GM12878 (cell line): ENCODE measurements at regions not wholly inside any gene's neighbourhood (a gene's known extent, or its start where the extent isn't known, plus 50 kb on each side); places are given as distances from the start of the nearest gene placed in this dataset.
A peak's percentile ranks its signal among the peaks of the same experiment; 100 is the strongest.
"Not testable (repeated sequence)": the region's sequence is repeated elsewhere in the genome, so short reads cannot be mapped to it uniquely, and the experiment has no call there.

ENCODE experiments used
- ATAC-seq: fragments of 200-7000 bp; cut with Tn5 transposase; 3 replicates; pipeline ENCODE4 v1.9.1; 2020; ENCODE audit warnings: mild to moderate bottlenecking, moderate library complexity
- BruUV-seq: library from RNA; stranded (reverse); fragments of 400-500 nt; replicated peaks from 2 replicates; lab custom pipeline; 2021; lab: Mats Ljungman, UMichigan
- CTCF ChIA-PET: fragments of 300-600 bp; sonication (Branson Sonifier 250); formaldehyde crosslinking; extraction: SDS; loops from one replicate; lab custom pipeline; 2021; ENCODE audit warnings: inconsistent platforms; lab: Yijun Ruan, JAX
- POLR2A ChIA-PET: fragments of 350-600 bp; formaldehyde crosslinking; extraction: SDS; loops from one replicate; lab custom pipeline; 2021; ENCODE audit warnings: inconsistent platforms; lab: Charles Lee
- RAD21 ChIA-PET: fragments of 300-600 bp; sonication (Branson Sonifier 250); formaldehyde crosslinking; loops from one replicate; lab custom pipeline; 2023; ENCODE audit warnings: antibody characterized with exemption; ENCODE audit not compliant: unreplicated experiment; lab: Charles Lee
- SMC1A ChIA-PET: fragments of 300-600 bp; sonication (Branson Sonifier 250); formaldehyde crosslinking; loops from one replicate; lab custom pipeline; 2023; ENCODE audit not compliant: unreplicated experiment, uncharacterized antibody; lab: Charles Lee
- DNase-seq: peaks from one replicate; pipeline ENCODE4 v3.0.0-alpha.2; 2011; ENCODE audit warnings: low read depth, low spot score
- FAIRE-seq: peaks from 3 replicates; lab custom pipeline; 2011; peaks lifted over from hg19 to GRCh38; lab: Jason Lieb, UNC
- H2AFZ ChIP-seq: 2 replicates; pipeline ENCODE4 v1.6.0; 2011; ENCODE audit warnings: low read depth, low read length, control low read depth; ENCODE audit not compliant: control insufficient read depth
- H3K27ac ChIP-seq: 2 replicates; pipeline ENCODE4 v1.5.1; 2011; ENCODE audit warnings: control low read depth; ENCODE audit not compliant: control insufficient read depth, insufficient read depth
- H3K27me3 ChIP-seq, 2 experiments: replicated peaks in 1 of 2; 2 replicates each; pipeline versions ENCODE4 v1.6.0 to v1.6.1; 2011; ENCODE audit warnings: low read length in 1 of 2; ENCODE audit not compliant: control insufficient read depth in 2 of 2, insufficient read depth in 2 of 2
- H3K36me3 ChIP-seq, 2 experiments: 2 replicates each; pipeline ENCODE4 v1.5.1; 2011; ENCODE audit warnings: low read length in 1 of 2; ENCODE audit not compliant: control insufficient read depth in 2 of 2, insufficient read depth in 2 of 2
- H3K4me1 ChIP-seq: 2 replicates; pipeline ENCODE4 v1.6.1; 2011; ENCODE audit warnings: mild to moderate bottlenecking, low read length, moderate library complexity, mixed read lengths; ENCODE audit not compliant: control insufficient read depth, insufficient read depth
- H3K4me2 ChIP-seq: 2 replicates; pipeline ENCODE4 v1.6.0; 2011; ENCODE audit warnings: control low read depth; ENCODE audit not compliant: control insufficient read depth, insufficient read depth
- H3K4me3 ChIP-seq: fragments of 200-600 bp; sonication (generic); 2 replicates; pipeline ENCODE4 v1.5.1; 2016
- H3K79me2 ChIP-seq: 2 replicates; pipeline ENCODE4 v1.6.0; 2011; ENCODE audit warnings: low read length; ENCODE audit not compliant: control insufficient read depth, insufficient read depth
- H3K9ac ChIP-seq: 2 replicates; pipeline ENCODE4 v1.8.0; 2011; ENCODE audit warnings: low read length, control low read depth, mixed read lengths; ENCODE audit not compliant: control insufficient read depth, insufficient read depth
- H3K9me3 ChIP-seq: replicated peaks from 3 replicates; pipeline ENCODE4 v1.5.1; 2011; ENCODE audit warnings: mild to moderate bottlenecking, low read length; ENCODE audit not compliant: control insufficient read depth, insufficient read depth
- H4K20me1 ChIP-seq: 2 replicates; pipeline ENCODE4 v1.6.0; 2011; ENCODE audit not compliant: control insufficient read depth, insufficient read depth
- CHD2 ChIP-seq: IDR thresholded peaks from 2 replicates; pipeline ENCODE4 v1.6.1; 2011; ENCODE audit warnings: low read depth, low read length, improper control_type of control experiment, borderline replicate concordance
- FOS ChIP-seq: IDR thresholded peaks from 3 replicates; pipeline ENCODE4 v1.6.1; 2011; ENCODE audit warnings: borderline replicate concordance; ENCODE audit not compliant: insufficient read length; ENCODE audit errors: extremely low read depth
- JUNB ChIP-seq: IDR thresholded peaks from 2 replicates; pipeline ENCODE4 v1.6.1; 2016; ENCODE audit warnings: antibody characterized with exemption, mild to moderate bottlenecking
- MYB ChIP-seq: fragments of 150-350 bp; IDR thresholded peaks from 2 replicates; pipeline ENCODE4 v1.6.1; 2014; ENCODE audit warnings: mild to moderate bottlenecking, low read depth, low read length, borderline replicate concordance
- NFXL1 ChIP-seq: fragments of 450-650 bp; IDR thresholded peaks from 2 replicates; pipeline ENCODE4 v1.6.1; 2017; ENCODE audit warnings: antibody characterized with exemption, mild to moderate bottlenecking, borderline replicate concordance
- POLR2A ChIP-seq: IDR thresholded peaks from 2 replicates; pipeline ENCODE4 v1.6.1; 2011; ENCODE audit warnings: low read depth, mild to moderate bottlenecking, low read length
- SMC3 ChIP-seq: IDR thresholded peaks from 2 replicates; pipeline ENCODE4 v1.6.1; 2011; ENCODE audit warnings: low read length, improper control_type of control experiment, borderline replicate concordance
- WRNIP1 ChIP-seq: IDR thresholded peaks from 2 replicates; pipeline ENCODE4 v1.6.1; 2011; ENCODE audit warnings: low read depth, low read length, improper control_type of control experiment, borderline replicate concordance
- YBX1 ChIP-seq: fragments of 450-650 bp; IDR thresholded peaks from 2 replicates; pipeline ENCODE4 v1.6.1; 2016; ENCODE audit warnings: antibody characterized with exemption
- WGBS: methylation state at CpG from one replicate; pipeline ENCODE4 v1.1.6; 2016; ENCODE audit warnings: low lambda C conversion rate; ENCODE audit not compliant: insufficient replicate concordance, insufficient coverage; ENCODE audit errors: missing lambda C conversion rate; 5-methylcytosine and 5-hydroxymethylcytosine counted together
- in situ Hi-C: fragments of 300-500 bp; cut with MboI; formaldehyde crosslinking; loops from 9 replicates; pipeline ENCODE4 v1.14.3; 2018; ENCODE audit warnings: mixed read lengths
- intact Hi-C: fragments of 100-400 bp; cut with micrococcal nuclease; formaldehyde crosslinking; loops from one replicate; pipeline ENCODE4 v1.14.2; 2022; ENCODE audit not compliant: unreplicated experiment
- TF ChIP-seq, protein P1 (sequence below): fragments of 450-650 bp; IDR thresholded peaks from 2 replicates; pipeline ENCODE4 v1.6.1; 2017; ENCODE audit warnings: mild to moderate bottlenecking, moderate library complexity
- TF ChIP-seq, protein P2 (sequence below): IDR thresholded peaks from 2 replicates; pipeline ENCODE4 v1.6.1; 2012; ENCODE audit warnings: mild to moderate bottlenecking, low read depth, low read length

DNA sequence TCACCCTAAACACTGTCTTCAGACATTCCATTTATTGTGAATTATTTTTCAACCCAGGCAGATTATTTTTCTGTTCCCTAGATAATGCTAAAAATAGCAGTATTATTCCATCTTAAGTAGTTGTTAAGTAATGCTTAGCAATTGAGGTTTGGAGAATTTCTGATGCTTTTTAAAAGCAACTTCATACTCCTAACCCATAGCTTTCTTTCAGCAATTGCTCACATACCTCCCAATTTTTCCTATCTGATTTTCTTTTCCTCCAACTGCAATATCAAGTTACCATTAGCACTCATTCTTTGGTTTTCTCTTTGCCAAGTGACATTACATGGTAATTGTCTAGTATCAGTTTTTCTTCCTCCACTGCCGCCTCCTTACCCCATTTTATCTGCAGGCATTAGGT is 104.7 kb downstream of the GPR85 start:
- CTCF ChIA-PET = no interaction called here
- no peak overlapping the region for H3K4me3 ChIP-seq
- no peaks in the 10 kb centered on the region for H4K20me1 ChIP-seq
- ATAC-seq (peak; percentile 33), FAIRE-seq (no peak), DNase-seq (no peak)
- 32% methylated on average over 1 of the region's 1 CpG for WGBS
- no peaks in the 10 kb centered on the region for H3K36me3 ChIP-seq
- POLR2A ChIA-PET = no interaction called here
- H3K4me1 ChIP-seq = peaks cover 8% of the 10 kb centered on the region
- RAD21 ChIA-PET = no interaction called here
- SMC1A ChIA-PET = no interaction called here
- in situ Hi-C loops = no loop called here
- 0 out of 2 replicates have a peak overlapping the region, but pooled peaks have one; percentile 33 for H3K4me2 ChIP-seq
- H3K79me2 ChIP-seq = no peaks in the 10 kb centered on the region
- intact Hi-C loops = no loop called here
- no peaks in the 10 kb centered on the region for H3K27me3 ChIP-seq
- H3K9ac ChIP-seq = no peak overlapping the region
- no TSS peak for BruUV-seq
- H3K27ac ChIP-seq = 0 out of 2 replicates have a peak overlapping the region, but pooled peaks have one; percentile 10
- TF ChIP-seq POLR2A = no peak
- no peak for TF ChIP-seq SMC3
- TF ChIP-seq, protein P1, sequence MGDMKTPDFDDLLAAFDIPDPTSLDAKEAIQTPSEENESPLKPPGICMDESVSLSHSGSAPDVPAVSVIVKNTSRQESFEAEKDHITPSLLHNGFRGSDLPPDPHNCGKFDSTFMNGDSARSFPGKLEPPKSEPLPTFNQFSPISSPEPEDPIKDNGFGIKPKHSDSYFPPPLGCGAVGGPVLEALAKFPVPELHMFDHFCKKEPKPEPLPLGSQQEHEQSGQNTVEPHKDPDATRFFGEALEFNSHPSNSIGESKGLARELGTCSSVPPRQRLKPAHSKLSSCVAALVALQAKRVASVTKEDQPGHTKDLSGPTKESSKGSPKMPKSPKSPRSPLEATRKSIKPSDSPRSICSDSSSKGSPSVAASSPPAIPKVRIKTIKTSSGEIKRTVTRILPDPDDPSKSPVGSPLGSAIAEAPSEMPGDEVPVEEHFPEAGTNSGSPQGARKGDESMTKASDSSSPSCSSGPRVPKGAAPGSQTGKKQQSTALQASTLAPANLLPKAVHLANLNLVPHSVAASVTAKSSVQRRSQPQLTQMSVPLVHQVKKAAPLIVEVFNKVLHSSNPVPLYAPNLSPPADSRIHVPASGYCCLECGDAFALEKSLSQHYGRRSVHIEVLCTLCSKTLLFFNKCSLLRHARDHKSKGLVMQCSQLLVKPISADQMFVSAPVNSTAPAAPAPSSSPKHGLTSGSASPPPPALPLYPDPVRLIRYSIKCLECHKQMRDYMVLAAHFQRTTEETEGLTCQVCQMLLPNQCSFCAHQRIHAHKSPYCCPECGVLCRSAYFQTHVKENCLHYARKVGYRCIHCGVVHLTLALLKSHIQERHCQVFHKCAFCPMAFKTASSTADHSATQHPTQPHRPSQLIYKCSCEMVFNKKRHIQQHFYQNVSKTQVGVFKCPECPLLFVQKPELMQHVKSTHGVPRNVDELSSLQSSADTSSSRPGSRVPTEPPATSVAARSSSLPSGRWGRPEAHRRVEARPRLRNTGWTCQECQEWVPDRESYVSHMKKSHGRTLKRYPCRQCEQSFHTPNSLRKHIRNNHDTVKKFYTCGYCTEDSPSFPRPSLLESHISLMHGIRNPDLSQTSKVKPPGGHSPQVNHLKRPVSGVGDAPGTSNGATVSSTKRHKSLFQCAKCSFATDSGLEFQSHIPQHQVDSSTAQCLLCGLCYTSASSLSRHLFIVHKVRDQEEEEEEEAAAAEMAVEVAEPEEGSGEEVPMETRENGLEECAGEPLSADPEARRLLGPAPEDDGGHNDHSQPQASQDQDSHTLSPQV = no peak
- TF ChIP-seq, protein P2, sequence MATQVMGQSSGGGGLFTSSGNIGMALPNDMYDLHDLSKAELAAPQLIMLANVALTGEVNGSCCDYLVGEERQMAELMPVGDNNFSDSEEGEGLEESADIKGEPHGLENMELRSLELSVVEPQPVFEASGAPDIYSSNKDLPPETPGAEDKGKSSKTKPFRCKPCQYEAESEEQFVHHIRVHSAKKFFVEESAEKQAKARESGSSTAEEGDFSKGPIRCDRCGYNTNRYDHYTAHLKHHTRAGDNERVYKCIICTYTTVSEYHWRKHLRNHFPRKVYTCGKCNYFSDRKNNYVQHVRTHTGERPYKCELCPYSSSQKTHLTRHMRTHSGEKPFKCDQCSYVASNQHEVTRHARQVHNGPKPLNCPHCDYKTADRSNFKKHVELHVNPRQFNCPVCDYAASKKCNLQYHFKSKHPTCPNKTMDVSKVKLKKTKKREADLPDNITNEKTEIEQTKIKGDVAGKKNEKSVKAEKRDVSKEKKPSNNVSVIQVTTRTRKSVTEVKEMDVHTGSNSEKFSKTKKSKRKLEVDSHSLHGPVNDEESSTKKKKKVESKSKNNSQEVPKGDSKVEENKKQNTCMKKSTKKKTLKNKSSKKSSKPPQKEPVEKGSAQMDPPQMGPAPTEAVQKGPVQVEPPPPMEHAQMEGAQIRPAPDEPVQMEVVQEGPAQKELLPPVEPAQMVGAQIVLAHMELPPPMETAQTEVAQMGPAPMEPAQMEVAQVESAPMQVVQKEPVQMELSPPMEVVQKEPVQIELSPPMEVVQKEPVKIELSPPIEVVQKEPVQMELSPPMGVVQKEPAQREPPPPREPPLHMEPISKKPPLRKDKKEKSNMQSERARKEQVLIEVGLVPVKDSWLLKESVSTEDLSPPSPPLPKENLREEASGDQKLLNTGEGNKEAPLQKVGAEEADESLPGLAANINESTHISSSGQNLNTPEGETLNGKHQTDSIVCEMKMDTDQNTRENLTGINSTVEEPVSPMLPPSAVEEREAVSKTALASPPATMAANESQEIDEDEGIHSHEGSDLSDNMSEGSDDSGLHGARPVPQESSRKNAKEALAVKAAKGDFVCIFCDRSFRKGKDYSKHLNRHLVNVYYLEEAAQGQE = no peak
- TF ChIP-seq CHD2 = no peak
- TF ChIP-seq JUNB = no peak
- TF ChIP-seq YBX1 = no peak
- no peak for TF ChIP-seq NFXL1
- no peak for TF ChIP-seq FOS
- TF ChIP-seq MYB = no peak
- TF ChIP-seq WRNIP1 = no peak
- TF ChIP-seq, all 136 proteins: peak for 0
- no peaks in the 10 kb centered on the region for H3K9me3 ChIP-seq
- no peak overlapping the region; the same call in 1 of the 2 replicates for H2AFZ ChIP-seq

DNA sequence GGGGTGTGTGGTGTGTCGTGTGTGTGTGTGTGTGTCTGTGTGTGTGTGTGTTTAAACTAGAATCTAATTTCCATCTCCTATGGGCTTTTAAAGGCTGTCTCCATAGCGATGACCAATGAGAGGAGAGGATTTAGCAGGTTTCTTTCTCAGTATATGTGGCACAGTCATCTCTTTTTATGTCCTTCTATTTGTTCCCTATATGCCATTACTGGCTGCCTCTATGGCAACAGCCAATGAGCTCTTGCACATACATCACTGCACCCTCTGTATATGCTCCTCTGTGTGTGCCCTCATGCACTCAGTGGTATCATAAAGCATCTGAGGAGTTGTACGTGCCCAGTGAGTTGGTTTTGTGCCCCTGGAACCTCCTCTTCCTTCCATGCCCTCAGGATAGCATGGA is 107.6 kb downstream of the GPR85 start:
- H3K4me3 ChIP-seq, SMC1A ChIA-PET, POLR2A ChIA-PET, H3K27me3 ChIP-seq, FAIRE-seq, intact Hi-C loops, H3K36me3 ChIP-seq, BruUV-seq, in situ Hi-C loops, H2AFZ ChIP-seq, H4K20me1 ChIP-seq, H3K79me2 ChIP-seq, H3K4me2 ChIP-seq, H3K4me1 ChIP-seq, H3K27ac ChIP-seq, DNase-seq, ATAC-seq, CTCF ChIA-PET, RAD21 ChIA-PET, H3K9ac ChIP-seq, H3K9me3 ChIP-seq: not testable (repeated sequence)
- WGBS = 19% methylated on average over 2 of the region's 3 CpGs
